HG03280 (cell line): ENCODE measurements at regions not wholly inside any gene's neighbourhood (a gene's known extent, or its start where the extent isn't known, plus 50 kb on each side); places are given as distances from the start of the nearest gene placed in this dataset.

Source experiments
- ATAC-seq: cut with Tn5 transposase; IDR thresholded peaks from one replicate; pipeline ENCODE4 v1.9.1; 2021; ENCODE audit warnings: mild to moderate bottlenecking, moderate library complexity; ENCODE audit not compliant: unreplicated experiment

DNA sequence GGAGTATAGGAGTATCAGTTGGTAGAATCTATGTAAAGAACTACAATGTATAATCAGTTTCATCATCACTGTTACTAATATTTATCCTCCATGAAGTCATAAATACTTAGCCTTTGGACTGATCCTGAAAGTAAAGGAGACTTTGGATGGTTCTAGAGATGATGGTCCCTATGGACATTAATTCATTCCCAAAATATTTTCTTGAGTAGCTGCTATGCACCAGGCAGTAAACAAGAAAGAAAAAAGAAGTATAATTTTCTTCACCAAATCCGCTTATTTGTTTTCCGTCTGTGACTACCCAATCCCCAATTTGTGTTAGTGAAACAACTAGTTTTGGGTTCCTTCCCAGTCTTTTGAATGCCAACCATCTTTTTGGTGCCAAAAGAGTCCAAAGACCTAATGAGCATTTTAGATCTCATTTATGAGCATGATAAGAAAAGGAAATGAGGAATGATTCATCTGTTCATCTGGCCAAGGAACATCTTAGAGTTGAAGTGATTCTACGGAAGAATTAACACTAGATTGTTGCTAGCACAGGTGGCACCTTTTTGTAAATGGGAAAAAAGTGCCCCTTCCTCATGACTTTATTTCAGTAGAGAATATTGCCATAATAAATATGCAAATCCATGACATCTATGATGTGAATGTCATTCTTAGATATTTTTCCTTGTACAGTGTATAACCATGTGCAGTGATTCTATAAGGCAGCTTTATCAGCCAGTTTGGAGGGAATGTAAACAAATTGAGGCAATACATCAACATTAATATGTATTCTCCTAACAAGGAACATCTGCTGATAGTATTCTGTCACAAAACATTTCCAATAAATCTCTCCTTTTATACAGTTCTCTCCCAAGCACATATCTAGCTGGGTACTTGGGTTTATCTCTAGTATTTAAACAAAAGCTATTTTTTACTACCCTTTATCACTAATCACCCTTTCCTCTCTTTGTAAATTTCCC is 85.1 kb upstream of the CCDC91 start:
- no peak for ATAC-seq

DNA sequence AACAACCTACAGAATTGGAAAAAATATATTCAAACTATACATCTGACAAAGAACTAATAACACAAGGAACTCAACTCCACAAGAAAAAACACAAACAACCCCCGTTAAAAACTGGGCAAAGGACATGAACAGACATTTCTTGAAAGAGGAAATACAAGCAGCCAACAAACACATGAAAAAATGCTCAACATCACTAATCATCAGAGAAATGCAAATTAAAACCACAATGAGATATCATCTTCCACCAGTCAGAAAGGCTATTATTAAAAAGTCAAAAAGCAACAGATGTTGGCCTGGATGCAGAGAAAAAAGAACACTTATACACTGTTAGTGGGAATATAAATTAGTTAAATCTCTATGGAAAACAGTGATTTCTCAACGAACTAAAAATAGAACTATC is 82.6 kb upstream of the CCDC91 start:
- ATAC-seq, result no peak

DNA sequence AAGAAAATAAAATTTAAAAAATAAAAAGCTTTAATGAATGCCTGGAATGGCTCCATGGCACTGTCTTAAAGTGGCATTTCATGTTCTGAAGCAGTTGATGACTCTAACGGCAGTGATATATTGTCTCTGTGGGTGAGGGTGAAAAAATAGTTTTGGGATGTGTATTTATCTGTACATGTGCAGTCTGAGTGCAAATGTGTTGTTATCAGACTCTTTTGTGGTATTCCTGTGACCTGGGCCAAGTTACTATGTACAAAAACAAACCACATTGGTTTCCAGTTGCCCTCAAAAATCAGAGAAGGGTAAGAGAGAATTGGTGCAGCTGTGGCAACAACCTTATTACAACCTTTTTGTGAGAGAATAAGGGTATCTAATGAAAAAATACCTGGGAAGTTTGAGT is 81.7 kb upstream of the CCDC91 start:
- ATAC-seq, result no peak

DNA sequence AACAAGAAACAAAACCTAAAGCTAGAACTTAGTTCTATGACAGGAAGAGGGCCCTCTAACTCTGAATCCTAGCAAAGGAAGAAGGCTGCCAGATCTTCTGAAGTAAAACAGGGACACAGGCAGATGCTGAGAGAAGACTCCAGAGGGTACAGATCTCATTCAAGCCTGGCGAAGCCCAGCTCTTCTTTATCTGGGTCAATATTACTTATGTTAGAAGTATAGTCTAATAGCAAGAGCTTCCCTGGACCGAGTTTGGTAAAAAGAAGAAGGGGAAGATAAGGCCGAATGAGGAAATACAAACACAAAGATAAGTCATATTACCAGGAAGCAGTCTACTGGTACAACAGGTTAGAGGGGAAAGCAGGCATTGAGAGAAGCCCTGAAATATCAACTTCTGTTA is 79.9 kb upstream of the CCDC91 start:
- no peak for ATAC-seq

DNA sequence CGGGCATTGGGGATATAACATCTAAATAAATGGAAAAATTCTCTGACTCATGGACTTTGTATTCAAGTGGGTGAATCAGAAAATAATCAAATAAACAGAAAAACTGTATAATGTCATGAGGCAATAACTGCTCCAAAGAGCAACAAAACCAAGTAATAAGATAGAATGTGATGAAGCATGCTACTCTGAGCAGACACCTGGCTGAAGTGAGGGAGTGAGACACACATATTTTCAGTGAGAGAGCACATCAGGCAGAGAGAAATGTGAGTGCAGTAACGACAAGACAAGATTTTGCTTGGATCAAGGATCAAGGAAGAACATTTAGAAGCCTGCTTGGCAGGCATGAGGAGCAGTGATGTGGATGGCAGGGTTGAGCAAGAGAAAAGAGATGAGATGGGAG is 75.8 kb upstream of the CCDC91 start:
- ATAC-seq, result no peak

DNA sequence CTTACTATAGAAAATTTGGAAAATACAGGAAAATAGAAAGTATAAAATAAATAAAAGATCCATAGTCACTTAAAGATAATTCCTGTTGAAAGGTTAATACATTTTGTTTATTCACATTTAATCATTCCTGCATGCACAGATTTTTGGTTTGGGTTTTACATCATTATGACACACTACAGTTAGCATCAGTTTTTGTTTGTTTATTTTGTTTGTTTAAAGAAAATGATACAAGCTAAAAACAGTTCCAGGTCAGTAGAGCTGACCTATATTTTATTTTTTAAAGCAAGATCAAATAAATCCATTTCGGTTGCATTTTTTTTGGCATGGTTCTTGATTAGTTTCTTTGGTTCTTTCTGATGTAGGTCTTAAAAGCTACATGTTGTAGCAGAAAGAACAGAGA is 68.8 kb upstream of the CCDC91 start:
- ATAC-seq, result no peak

DNA sequence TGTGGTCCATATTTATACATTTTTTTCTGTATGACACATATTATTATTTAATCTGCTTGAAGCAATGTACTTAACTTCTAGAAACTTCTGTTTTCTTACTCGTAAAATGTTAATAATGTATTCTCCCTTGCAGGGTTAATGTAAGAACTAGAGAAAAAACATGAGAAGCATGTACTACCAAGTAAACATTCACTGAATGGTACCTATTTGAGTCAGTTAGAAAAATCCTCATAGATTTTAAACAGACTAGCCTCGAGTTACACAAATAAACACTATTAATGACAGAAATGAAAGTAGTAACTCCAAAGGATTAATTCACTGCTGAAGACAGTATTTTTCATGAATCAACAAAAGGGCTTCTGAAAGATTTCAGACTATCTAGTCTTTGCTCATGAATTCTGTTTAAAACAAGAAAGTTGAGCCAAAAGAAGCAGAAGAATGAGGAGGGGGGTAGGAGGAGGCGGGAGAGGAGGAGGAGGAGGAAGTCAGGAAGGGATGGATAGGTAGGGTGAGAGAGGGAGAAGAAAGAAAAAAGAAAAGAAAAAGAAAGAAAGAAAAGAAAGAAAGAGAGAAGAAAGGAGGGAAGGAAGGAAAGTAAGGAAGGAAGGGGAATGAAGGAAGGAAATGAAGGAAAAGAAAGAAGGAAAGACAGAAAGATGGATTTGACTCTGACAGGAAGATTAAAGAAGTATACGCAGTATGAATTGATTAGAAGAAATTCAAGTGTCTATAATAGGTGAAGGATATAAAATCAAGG is 68.2 kb upstream of the CCDC91 start:
- ATAC-seq, result no peak

DNA sequence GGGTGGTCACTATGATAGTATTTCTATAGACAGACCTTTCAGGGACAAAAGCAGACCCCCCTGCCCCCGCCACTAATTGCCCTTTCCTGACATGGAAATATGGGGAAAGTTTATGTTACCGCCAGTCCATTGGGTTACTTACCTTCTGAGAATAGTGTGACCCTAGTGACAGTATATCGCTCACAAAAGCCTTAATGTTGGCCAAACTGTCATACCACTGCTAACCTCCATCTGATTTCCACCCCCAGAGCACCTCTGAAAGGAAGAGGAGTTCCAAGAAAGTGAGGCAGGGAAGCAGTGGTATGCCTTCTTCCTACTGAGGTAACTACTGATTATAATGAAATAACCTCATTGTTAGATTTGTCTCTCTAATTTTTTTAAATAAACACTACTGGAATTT is 67.5 kb upstream of the CCDC91 start:
- no peak for ATAC-seq

DNA sequence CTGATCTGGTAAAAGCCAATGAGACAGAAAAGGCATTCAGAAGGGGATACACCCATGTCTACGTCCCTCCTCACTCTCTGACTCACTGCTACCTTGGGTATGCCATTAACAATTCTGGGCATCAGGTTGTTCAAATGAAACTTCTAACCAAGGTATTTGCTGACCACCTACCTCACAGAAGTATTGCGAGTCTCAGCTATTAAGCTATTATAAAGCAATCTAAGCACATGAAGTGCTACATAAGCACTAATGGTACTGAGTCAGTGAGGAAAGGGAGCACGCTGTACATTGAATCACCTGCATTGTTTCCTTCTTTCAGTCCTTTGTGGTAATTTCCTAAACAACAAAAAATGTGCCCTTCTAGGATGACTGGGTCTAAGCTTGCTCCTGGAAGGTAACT is 62.8 kb upstream of the CCDC91 start:
- ATAC-seq, result no peak

DNA sequence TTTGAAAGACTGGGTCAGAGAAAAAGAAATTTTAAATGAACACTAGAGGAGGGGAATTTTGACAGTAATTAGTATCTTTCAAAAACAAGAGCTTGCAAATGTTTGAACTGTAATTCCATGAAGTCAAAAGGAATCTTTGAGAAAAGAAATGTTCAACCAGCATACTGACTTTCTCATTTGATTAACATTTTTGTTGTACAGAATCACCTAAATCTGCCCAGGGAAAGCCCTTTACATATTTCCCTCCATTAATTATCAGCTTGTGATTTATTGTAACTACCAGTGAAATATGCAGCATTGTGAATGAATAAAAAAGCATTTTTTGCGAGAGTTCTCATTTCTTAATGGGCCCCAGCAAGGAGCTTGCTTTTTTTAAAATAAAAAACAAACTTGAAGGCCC is 61.2 kb upstream of the CCDC91 start:
- no peak for ATAC-seq

DNA sequence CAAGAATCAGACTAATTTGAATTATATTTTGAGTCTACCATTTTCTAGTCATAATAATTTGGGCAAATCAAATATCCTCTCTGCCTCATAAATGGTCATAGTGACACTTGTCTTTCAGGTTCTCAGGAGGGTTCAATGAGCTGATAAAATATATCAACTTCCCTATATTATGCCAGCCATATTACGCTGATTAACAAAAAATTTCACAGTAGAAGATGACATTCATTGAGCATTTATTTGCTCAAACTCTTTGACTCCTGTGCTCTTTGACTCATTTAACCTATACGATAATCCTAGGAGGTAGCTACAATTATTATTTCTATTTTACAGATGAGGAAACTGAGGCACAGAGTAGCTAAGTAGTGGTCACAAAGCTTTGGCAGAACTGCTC is 60.0 kb upstream of the CCDC91 start:
- no peak for ATAC-seq

DNA sequence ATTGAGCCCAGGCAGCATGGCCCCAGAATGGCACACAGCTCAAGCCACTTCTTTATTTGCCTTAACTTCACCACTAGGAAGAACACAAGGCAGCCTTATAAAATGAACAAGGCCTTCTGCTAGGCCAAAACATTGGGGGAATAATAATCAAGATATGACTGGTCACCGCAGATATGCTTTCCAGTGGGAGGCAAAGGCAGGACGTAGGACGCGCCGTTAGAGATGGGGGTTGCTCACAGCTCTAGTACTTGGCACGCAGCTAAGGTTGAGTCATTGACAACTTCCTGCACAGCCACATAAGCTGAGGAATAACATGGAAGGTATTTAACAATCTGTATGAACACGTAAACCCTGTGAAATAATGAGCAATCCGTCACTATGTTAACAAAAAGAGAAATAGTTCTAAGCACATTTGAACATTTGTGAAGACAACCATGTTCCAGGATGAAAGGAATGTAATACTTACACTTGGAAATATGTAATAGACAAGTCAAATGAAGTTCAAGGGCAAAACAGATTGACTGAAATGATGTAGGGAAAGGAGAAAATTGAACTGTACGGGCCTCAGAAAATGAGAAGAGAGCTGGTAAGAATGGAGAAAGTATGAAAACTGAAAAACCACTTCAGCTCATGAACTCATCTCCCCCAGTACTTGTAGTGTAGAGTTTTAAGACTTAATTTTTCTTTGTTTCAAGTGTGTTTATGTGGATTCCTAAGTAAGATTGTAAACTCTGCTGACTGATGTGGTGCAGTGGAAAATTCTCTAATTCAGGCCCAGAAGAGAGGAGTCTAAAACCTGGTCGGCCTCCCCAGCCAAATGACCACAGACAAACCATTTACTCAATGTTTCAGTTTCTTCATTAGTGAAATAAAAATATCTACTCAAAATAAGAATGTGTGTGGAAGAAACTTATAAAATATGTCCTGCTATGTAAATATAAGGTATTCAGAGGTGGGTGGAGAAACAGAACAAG is 59.3 kb upstream of the CCDC91 start:
- ATAC-seq, result no peak

DNA sequence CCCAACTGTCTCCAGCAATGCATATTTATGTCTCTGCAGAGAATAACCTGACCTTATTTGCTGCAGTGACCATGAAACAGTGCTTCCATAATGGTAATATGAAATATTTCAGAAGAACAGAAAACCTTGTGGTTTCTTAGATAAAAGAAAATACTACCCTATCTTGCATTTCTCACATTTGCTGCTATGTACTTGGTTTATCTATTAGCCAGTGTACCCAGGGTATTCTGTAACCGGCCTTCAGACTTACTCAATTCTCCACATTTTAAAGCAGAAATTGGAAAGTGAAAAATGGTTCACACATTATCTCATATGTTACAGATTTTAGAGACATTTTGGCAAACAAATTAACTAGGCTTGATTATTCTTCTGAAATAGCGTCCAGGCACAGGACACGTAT is 57.9 kb upstream of the CCDC91 start:
- no peak for ATAC-seq

DNA sequence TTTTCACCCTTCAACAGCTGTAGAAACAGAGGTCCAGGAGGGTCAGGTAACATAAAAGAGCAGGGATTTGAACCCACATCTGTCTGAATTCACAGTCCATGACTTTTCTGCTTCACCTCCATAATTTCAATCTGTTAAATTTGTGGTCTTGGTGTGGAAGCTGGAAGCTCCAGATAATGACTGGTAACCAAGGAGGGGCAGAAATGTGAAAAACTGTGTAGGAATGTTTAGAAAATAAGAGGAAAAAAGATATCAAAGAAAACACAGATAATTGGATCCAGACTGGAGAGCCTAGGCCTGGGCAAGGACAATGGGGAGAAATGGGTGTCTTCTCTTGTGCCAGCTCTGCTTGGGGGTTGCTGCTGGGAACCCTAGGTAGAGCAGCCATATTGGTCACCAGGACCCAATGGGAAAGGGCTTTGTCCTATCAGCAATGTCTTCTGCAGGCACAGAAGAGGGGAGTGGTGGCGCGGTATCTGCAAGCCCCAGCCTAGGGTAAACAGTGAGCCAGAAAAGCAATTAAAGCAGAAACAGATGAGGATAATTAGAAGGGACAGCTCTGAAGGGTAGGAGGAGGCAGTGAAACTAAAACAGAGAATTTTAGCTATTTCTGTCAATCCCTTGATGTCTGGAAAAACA is 54.3 kb upstream of the CCDC91 start:
- ATAC-seq, result no peak

DNA sequence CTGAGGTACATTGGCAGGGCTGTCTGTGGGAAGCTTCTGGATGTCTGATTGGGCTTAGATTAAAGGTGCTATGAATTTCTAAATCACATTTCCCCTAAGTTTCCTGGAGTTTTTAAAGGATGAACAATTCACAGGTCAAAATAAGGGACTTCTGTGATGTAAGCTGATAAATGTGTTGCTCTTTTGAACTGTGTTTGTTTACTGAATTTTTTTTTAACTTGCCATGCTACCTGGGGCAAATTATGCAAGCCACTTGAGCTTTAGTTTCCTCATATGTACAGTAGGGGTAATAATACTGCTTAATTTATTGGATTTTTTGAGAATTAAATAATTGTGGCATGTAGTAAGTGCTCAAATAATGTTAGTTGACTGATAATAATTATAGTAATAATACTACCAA is 52.8 kb upstream of the CCDC91 start:
- no peak for ATAC-seq

DNA sequence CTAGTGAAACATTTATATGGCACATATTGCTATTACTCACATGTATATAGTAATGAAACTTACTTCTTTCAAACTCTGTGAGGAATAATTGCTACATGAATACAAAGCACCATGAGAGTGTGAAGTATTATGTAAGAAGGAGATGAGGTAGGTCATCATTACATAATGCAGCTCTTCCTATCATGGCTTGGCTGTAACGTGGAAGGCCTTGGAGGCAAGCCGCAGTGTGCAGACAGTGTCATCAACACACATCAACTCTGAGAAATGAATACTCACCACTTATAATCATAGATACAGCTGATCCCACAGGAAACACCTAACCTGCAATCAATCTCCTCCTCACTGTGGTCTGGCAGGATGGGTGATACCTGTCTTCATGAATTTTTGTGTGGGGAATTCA is 49.9 kb upstream of the CCDC91 start:
- no peak for ATAC-seq
